ENCODE measurements at regions not wholly inside any gene's neighbourhood (a gene's known extent, or its start where the extent isn't known, plus 50 kb on each side); places are given as distances from the start of the nearest gene placed in this dataset.

- TF ChIP-seq CTCF (IDR thresholded peaks at IDR 0.05; ENCODE audit: poor library complexity) (no peak), EZH2phosphoT487 (IDR thresholded peaks at IDR 0.05; ENCODE audit: low read depth, severe bottlenecking, unreplicated experiment) (no peak), EZH2 (IDR thresholded peaks at IDR 0.05; ENCODE audit: borderline replicate concordance) (no peak)
Measured at GRCh38 chrX:20372533-20372932, 105.8 kb upstream of the RPS6KA3 start.

All from hepatocyte (in vitro differentiated cells).